GM10248 (cell line): ENCODE measurements at regions not wholly inside any gene's neighbourhood (a gene's known extent, or its start where the extent isn't known, plus 50 kb on each side); places are given as distances from the start of the nearest gene placed in this dataset.

Experiments used
- CTCF ChIA-PET: fragments of 300-600 bp; sonication (Branson Sonifier 250); formaldehyde crosslinking; extraction: SDS; loops from one replicate; lab custom pipeline; 2021; ENCODE audit warnings: antibody characterized with exemption; lab: Yijun Ruan, JAX
- POLR2A ChIA-PET: fragments of 350-650 bp; sonication (Branson Sonifier 250); formaldehyde crosslinking; extraction: SDS; loops from one replicate; lab custom pipeline; 2020; ENCODE audit warnings: antibody characterized with exemption; lab: Yijun Ruan, JAX
- DNase-seq: peaks from one replicate; pipeline ENCODE4 v3.0.0; 2012; ENCODE audit errors: extremely low spot score
- TF ChIP-seq, protein P1 (sequence below): IDR thresholded peaks from 2 replicates; pipeline ENCODE4 v1.5.1; 2012; ENCODE audit warnings: mild to moderate bottlenecking, low read depth; ENCODE audit errors: extremely low read depth, missing control alignments, control extremely low read depth

DNA sequence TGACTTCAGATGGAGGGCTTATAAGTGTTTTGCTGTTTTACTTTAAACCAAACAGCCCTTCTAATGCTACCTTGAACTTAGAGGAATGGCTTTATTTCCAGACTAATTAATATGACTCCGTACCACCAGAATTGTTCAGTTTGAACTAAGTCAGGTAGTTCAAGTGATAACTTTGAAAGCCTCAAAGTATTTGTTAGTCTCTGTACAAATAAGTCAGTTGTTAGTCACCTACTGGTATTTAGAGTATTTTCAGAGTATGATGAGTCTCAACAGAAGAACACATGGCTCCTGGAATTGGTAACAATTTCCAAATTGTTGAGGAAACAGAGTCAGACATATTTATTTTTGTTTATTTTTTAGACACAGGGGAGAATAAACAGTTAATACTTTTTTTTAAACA, 381.8 kb upstream of the NRXN1 start:
- POLR2A ChIA-PET = no interaction called here
- DNase-seq = no peak
- TF ChIP-seq, protein P1, sequence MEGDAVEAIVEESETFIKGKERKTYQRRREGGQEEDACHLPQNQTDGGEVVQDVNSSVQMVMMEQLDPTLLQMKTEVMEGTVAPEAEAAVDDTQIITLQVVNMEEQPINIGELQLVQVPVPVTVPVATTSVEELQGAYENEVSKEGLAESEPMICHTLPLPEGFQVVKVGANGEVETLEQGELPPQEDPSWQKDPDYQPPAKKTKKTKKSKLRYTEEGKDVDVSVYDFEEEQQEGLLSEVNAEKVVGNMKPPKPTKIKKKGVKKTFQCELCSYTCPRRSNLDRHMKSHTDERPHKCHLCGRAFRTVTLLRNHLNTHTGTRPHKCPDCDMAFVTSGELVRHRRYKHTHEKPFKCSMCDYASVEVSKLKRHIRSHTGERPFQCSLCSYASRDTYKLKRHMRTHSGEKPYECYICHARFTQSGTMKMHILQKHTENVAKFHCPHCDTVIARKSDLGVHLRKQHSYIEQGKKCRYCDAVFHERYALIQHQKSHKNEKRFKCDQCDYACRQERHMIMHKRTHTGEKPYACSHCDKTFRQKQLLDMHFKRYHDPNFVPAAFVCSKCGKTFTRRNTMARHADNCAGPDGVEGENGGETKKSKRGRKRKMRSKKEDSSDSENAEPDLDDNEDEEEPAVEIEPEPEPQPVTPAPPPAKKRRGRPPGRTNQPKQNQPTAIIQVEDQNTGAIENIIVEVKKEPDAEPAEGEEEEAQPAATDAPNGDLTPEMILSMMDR = no peak
- CTCF ChIA-PET = no interaction called here

DNA sequence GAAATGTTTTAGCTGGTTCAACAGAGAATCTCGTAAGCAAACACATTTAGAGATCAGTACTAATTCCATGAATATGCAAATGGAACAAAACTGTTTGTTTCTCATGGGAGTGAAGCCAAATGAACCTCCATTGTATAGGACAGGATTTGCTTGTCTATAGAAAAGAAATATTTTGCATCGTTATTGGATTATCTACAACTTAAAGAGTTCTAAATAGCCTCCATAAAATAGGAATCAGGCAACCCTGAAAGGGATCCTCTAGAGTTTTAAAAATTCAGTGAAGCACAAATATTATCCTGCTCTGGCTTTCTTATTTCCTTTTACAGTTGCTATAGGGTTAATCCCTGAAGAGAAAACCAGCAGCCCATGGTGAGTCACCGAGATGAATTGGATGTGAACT, 378.4 kb upstream of the NRXN1 start:
- no peak for DNase-seq
- CTCF ChIA-PET = no interaction called here
- POLR2A ChIA-PET = no interaction called here
- TF ChIP-seq, protein P1 = no peak

DNA sequence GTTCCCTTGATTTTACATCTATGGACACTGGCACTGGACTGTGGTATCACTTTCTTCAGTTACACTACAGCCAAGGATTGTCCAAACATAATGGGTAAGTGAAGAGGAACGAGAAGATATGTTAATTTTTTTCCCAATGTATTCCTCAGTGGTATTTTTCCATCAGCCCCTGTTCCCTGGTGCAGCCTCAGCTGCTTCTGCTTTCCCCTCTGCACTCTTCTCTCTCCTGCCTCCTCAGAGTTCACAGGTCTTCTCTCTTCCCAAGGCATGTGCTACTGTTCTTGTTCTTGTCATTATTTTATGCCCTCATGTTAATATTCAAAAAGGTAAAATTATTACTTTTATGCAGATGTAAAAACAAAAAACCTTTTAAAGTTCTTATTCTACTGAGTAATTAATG, 378.0 kb upstream of the NRXN1 start:
- TF ChIP-seq, protein P1 = no peak
- CTCF ChIA-PET = no interaction called here
- POLR2A ChIA-PET = no interaction called here
- no peak for DNase-seq

DNA sequence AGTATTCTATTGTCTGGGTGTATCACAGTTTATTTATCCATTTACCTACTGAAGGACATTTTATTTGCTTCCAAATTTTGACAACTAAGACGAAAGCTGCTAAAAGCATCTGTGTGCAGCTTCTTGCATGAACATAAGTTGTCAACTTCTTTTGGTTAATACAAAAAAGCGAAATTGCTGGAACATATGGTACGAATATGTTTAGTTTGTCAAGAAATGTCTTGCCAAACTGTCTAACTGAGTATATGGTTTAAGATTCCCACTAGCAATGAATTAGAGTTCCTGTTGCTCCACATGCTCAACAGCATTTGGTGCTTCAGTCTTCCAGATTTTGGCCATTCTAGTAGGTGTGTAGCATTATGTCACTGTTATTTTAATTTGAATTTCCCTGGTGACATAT, 372.3 kb upstream of the NRXN1 start:
- ChIA-PET POLR2A (no interaction called here), CTCF (no interaction called here)
- TF ChIP-seq, protein P1 = no peak
- DNase-seq = no peak

DNA sequence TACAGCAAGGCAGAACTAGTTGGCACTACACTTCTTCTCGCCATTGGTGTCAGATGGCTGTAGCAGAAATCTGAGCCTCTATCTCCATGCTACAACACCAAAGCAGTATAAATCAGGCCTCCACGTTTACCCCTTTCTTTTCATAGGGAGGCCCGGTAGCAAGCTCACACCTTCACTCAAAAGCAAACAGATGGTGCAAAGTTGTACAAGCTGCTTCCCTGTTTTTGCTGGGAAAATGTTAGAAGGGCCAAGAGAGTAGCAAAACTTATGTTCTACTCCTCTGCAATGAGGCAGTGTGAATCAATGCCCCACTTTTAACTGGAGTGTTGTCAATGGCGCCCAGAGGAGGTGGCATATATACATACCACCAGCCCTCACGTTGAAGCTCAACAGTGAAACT, 369.6 kb upstream of the NRXN1 start:
- CTCF ChIA-PET = no interaction called here
- POLR2A ChIA-PET = no interaction called here
- no peak for DNase-seq
- TF ChIP-seq, protein P1 = no peak

DNA sequence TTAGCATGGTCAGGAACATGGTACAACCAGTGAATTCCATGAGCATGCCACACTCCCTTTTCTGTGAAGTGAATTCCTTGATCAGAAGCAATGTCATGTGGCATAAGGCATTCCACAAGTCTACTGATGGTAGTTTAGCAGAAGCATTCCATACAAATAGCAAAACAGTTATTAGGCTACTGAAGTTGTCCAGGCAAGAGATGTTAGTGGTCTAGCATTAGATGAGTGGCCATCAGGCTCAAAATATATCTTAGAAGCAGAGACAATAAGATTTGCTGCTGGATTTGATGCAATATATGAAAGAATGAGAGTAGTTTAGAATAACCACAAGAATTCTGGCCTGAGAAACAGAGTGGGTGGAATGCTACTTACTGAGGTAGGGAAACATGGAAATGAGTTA, 355.3 kb upstream of the NRXN1 start:
- TF ChIP-seq, protein P1 = no peak
- POLR2A ChIA-PET = no interaction called here
- DNase-seq = no peak
- CTCF ChIA-PET = no interaction called here

DNA sequence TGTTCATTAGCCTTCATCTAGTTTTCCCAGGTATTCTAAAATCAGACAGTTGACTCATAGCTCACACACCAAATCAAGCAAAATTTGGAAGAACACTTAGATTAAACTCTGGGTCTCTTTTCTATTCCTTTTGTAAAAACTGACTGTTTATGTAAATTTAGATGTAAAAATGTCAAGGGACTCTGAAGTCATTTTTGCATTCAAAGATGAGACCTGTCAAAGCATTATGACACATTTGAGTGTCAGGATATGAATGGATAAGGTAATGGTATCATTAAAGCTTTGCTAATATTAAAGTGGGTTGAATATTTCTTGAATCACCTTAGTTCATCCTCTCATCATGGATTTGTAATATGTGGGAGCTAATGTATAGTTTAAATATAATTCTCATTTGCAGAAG, 348.1 kb upstream of the NRXN1 start:
- ChIA-PET CTCF (no interaction called here), POLR2A (no interaction called here)
- TF ChIP-seq, protein P1 = no peak
- DNase-seq = no peak
